ENCODE measurements at regions not wholly inside any gene's neighbourhood (a gene's known extent, or its start where the extent isn't known, plus 50 kb on each side); places are given as distances from the start of the nearest gene placed in this dataset.

DNA sequence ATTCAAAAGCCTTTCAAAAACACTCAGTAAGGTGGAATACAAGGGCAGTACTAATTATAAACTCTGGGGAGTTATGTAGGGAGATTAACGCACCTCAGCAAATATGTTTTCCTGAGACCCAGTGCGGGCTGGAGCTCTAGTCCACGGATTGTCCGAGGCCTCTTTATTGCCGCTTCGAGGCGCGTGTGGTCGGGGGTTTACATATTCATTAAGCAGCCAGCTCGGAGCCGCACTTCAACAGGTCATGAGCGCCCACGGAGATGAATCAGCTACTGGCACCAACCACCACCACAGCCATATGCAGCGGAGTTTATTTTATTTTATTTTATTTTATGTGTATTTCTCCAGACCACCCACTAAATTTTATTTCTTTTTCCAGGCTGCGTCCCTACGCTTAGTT is 195.9 kb upstream of the ADARB2 start:
- 60 to 86% methylated on average over 14 to 15 of the region's 16 CpGs for WGBS, 2 donors (ENCODE audit: low coverage in 1 of 2)
- TF ChIP-seq EP300 (IDR thresholded peaks at IDR 0.05), result no peak
- no peak for TF ChIP-seq POLR2AphosphoS5 (IDR thresholded peaks at IDR 0.05)
- TF ChIP-seq POLR2A (IDR thresholded peaks at IDR 0.05), result no peak
- no peak for TF ChIP-seq CTCF (IDR thresholded peaks at IDR 0.05)
- no peaks in the 10 kb centered on the region for H3K36me3 ChIP-seq
- peaks cover 31% of the 10 kb centered on the region for H3K27me3 ChIP-seq
- ATAC-seq, result no peak
- no peak overlapping the region for H3K4me3 ChIP-seq
- no peak overlapping the region for H3K27ac ChIP-seq
- H3K9me3 ChIP-seq, result no peaks in the 10 kb centered on the region
- H3K4me1 ChIP-seq, result no peaks in the 10 kb centered on the region

DNA sequence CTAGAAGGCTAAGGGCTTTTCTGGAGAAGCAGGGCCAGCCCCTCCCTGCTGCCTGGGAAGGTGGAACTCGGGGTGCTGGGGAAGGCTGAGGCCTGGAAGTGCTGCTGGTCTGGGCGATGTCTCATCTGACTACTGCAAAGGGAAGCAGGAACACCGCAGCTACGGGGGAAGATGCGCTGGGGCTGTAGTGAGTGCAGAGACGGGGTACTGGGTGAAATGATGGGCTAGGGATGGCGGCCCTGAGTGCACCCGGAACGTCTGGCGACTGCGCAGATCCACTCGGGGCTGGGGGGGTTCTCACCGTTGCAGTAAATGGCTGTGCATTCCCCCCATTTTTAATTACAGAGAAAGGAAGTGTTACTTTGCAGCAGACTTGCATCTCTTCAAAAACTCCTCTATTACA is 195.4 kb upstream of the ADARB2 start:
- Histone ChIP-seq H3K27me3 (peaks cover 31% of the 10 kb centered on the region), H3K4me3 (no peak overlapping the region), H3K36me3 (no peaks in the 10 kb centered on the region), H3K27ac (no peak overlapping the region), H3K9me3 (no peaks in the 10 kb centered on the region), H3K4me1 (no peaks in the 10 kb centered on the region)
- TF ChIP-seq POLR2A (IDR thresholded peaks at IDR 0.05), result no peak
- no peak for TF ChIP-seq POLR2AphosphoS5 (IDR thresholded peaks at IDR 0.05)
- no peak for TF ChIP-seq CTCF (IDR thresholded peaks at IDR 0.05)
- TF ChIP-seq EP300 (IDR thresholded peaks at IDR 0.05), result no peak
- WGBS, 2 donors (ENCODE audit: low coverage in 1 of 2), result 12 to 61% methylated on average over 6 to 12 of the region's 13 CpGs
- no peak for ATAC-seq

- Histone ChIP-seq H3K27ac (no peak overlapping the region), H3K36me3 (no peaks in the 10 kb centered on the region), H3K4me1 (no peaks in the 10 kb centered on the region), H3K27me3 (peaks cover 18% of the 10 kb centered on the region), H3K4me3 (no peak overlapping the region), H3K9me3 (no peaks in the 10 kb centered on the region)
- WGBS, 2 donors (ENCODE audit: low coverage in 1 of 2), result 70 to 79% methylated on average over 7 of the region's 7 CpGs
- ATAC-seq, result no peak
- TF ChIP-seq CTCF (IDR thresholded peaks at IDR 0.05), result no peak
These were observed 191.3 kb upstream of the ADARB2 start for GRCh38 chr10:1928606-1929005.

- WGBS, 2 donors (ENCODE audit: low coverage in 1 of 2), result 94% methylated on average over 3 of the region's 12 CpGs; no CpG with 5 or more reads in 1 of the 2 donors
- H3K4me3 ChIP-seq, result no peak overlapping the region
- TF ChIP-seq CTCF (IDR thresholded peaks at IDR 0.05) (no peak), EP300 (IDR thresholded peaks at IDR 0.05) (no peak)
- H3K36me3 ChIP-seq, result no peaks in the 10 kb centered on the region
- H3K27me3 ChIP-seq, result peaks cover 6% of the 10 kb centered on the region
- no peak for ATAC-seq
- no peak overlapping the region for H3K27ac ChIP-seq
- no peaks in the 10 kb centered on the region for H3K4me1 ChIP-seq
- no peaks in the 10 kb centered on the region for H3K9me3 ChIP-seq
These were observed 186.7 kb upstream of the ADARB2 start for GRCh38 chr10:1923998-1924397.

DNA sequence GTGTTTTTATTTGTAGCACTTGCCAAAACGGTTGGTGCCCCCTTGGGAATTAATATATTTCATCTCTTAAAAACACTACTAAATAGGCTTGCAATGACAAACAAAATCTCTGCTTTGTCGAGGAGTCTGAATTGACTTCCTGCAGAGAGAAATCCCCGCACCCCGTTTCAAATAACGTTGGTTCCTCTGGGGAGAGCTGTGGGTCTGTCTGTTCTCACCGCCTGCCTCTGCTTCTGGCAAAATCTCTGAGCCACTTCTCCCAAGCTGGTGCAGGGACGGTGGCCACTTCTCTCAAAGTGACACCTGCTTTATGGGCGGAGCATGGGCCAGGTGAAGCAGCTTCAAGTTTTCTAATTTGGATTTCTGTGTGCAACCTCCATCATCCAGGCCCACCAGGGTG is 186.3 kb upstream of the ADARB2 start:
- Histone ChIP-seq H3K27me3 (peaks cover 6% of the 10 kb centered on the region), H3K9me3 (no peaks in the 10 kb centered on the region), H3K36me3 (no peaks in the 10 kb centered on the region), H3K27ac (no peak overlapping the region), H3K4me1 (no peaks in the 10 kb centered on the region), H3K4me3 (no peak overlapping the region)
- ATAC-seq, result no peak
- 39 to 47% methylated on average over 8 of the region's 8 CpGs for WGBS, 2 donors (ENCODE audit: low coverage in 1 of 2)
- no peak for TF ChIP-seq CTCF (IDR thresholded peaks at IDR 0.05)
- no peak for TF ChIP-seq POLR2A (IDR thresholded peaks at IDR 0.05)
- no peak for TF ChIP-seq POLR2AphosphoS5 (IDR thresholded peaks at IDR 0.05)
